CD4-positive, CD25-positive, alpha-beta regulatory T cell (primary cell): ENCODE measurements at regions not wholly inside any gene's neighbourhood (a gene's known extent, or its start where the extent isn't known, plus 50 kb on each side); places are given as distances from the start of the nearest gene placed in this dataset.
"Not testable (repeated sequence)": the region's sequence is repeated elsewhere in the genome, so short reads cannot be mapped to it uniquely, and the experiment has no call there.

ENCODE experiments used
- ATAC-seq, 2 donors: fragments of 150-1000 bp; cut with Tn5 transposase; one replicate each; pipeline ENCODE4 v1.10.0; 2021; ENCODE audit warnings: low read depth in 2 of 2, moderate number of reproducible peaks in 2 of 2, moderate library complexity in 1 of 2
- DNase-seq, 3 donors: peaks; one replicate each; pipeline versions ENCODE4 v3.0.0 to v3.0.0-alpha.2; 2012 to 2022; ENCODE audit warnings: mixed read lengths in 1 of 3
- H3K27ac ChIP-seq: one replicate; pipeline ENCODE4 v1.7.0; 2013; ENCODE audit warnings: mild to moderate bottlenecking, low read length; ENCODE audit not compliant: insufficient read depth, poor library complexity, severe bottlenecking
- H3K27me3 ChIP-seq: one replicate; pipeline ENCODE4 v1.7.0; 2013; ENCODE audit warnings: low read length; ENCODE audit not compliant: control insufficient read depth, insufficient read depth
- H3K36me3 ChIP-seq: one replicate; pipeline ENCODE4 v1.7.0; 2013; ENCODE audit warnings: mild to moderate bottlenecking, low read length, moderate library complexity; ENCODE audit not compliant: control insufficient read depth, insufficient read depth
- H3K4me1 ChIP-seq: 2 replicates; pipeline ENCODE4 v1.7.0; 2013; ENCODE audit warnings: mild to moderate bottlenecking, low read length; ENCODE audit not compliant: insufficient read depth, control insufficient read depth, poor library complexity, severe bottlenecking
- H3K4me3 ChIP-seq: one replicate; pipeline ENCODE4 v1.7.0; 2013; ENCODE audit warnings: low read depth, mild to moderate bottlenecking, low read length, moderate library complexity
- H3K9me3 ChIP-seq, 2 experiments: 1 replicate in 1 of 2; 2 replicates in 1 of 2; pipeline ENCODE4 v1.7.0; 2013; ENCODE audit warnings: low read length in 2 of 2, mild to moderate bottlenecking in 1 of 2, moderate library complexity in 1 of 2; ENCODE audit not compliant: control insufficient read depth in 2 of 2
- H3K27ac Mint-ChIP-seq, 3 donors: one replicate each; pipeline ENCODE4 v1.8.0; 2020 to 2022; ENCODE audit warnings: mild to moderate bottlenecking in 3 of 3, mixed read lengths in 3 of 3, moderate library complexity in 2 of 3
- H3K27me3 Mint-ChIP-seq: one replicate; pipeline ENCODE4 v1.8.0; 2022; ENCODE audit warnings: mild to moderate bottlenecking, mixed read lengths
- H3K36me3 Mint-ChIP-seq: one replicate; pipeline ENCODE4 v1.8.0; 2020; ENCODE audit warnings: mixed read lengths
- H3K4me1 Mint-ChIP-seq, 4 donors: one replicate each; pipeline ENCODE4 v1.8.0; 2020 to 2022; ENCODE audit warnings: mixed read lengths in 4 of 4, mild to moderate bottlenecking in 1 of 4
- H3K4me3 Mint-ChIP-seq, 4 donors: one replicate each; pipeline ENCODE4 v1.8.0; 2020 to 2022; ENCODE audit warnings: mild to moderate bottlenecking in 4 of 4, mixed read lengths in 4 of 4, moderate library complexity in 3 of 4
- H3K9me3 Mint-ChIP-seq, 7 donors: one replicate each; pipeline ENCODE4 v1.8.0; 2020 to 2022; ENCODE audit warnings: mixed read lengths in 7 of 7, mild to moderate bottlenecking in 3 of 7, moderate library complexity in 2 of 7

DNA sequence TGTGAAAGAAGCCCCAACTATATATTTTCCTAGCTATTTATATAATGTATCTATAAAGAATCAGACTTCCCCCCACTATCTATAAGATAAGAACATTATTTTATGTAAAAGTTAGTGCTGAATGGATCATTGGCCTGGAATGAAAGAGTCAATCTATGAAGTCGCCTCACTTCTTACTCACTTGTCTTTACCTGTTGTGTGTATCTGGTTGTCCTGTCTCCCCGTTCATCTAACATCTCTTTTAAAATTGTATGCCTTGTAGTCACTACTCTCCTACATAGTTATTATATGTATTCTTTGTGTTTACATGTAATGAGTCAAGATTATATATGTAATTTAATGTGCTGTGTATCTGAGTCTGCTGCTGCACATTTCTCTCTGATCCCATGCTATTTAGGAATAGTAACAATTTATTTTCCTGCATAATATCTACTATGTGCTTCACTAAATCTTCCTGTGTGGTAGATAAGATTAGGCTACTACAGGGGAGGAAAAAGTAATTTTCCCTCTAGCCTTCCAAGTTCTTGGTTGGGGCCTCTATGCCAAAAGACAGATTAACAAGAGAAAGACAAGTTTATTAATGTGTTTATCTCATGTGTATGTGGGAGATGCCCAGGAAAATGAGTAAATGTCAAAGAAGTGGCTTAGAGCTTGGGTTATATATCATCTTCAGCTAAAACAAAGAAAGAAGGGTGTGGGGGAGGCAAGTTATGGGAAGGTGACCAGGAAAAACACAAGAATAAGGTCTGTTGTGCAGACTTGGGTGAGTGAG, 77.6 kb upstream of the FRMPD4 start:
- no peaks in the 10 kb centered on the region for H3K36me3 Mint-ChIP-seq

DNA sequence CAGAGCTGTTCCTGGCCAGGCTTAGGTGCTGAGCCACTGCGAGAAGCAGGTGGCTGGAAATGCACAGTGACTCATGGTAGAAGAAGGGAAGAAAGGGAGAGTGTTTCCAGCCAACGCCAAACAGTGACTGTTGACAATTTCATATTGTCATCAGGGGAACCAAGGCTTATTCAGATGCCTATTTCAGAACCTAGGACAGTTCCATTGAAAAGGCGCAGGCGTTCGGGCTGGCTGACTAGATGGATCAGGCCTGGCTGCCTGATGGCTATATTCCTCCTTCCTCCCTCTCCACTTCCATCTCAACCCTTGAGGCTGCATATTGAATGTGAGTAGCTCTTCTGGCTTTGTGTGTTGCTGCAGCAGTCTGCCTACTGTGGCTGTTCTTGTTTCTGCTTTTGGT, 73.0 kb upstream of the FRMPD4 start:
- Histone ChIP-seq H3K36me3 (no peaks in the 10 kb centered on the region), H3K27me3 (no peaks in the 10 kb centered on the region), H3K4me3 (no peak overlapping the region), H3K4me1 (no peaks in the 10 kb centered on the region), H3K9me3 (no peaks in the 10 kb centered on the region), H3K27ac (no peak overlapping the region)
- Mint-ChIP-seq H3K36me3 (no peaks in the 10 kb centered on the region), H3K27me3 (no peaks in the 10 kb centered on the region), H3K27ac (no peak overlapping the region), H3K4me3 (no peak overlapping the region), H3K4me1 (no peaks in the 10 kb centered on the region), H3K9me3 (no peaks in the 10 kb centered on the region)
- DNase-seq (no peak), ATAC-seq (no peak)

More for the DNA sequence above, 77.6 kb upstream of the FRMPD4 start:
- H3K4me3 ChIP-seq, result no peak overlapping the region
- no peak for ATAC-seq
- no peaks in the 10 kb centered on the region for H3K27me3 ChIP-seq
- no peak for DNase-seq
- H3K27ac ChIP-seq, result no peak overlapping the region
- Mint-ChIP-seq H3K4me1 (no peaks in the 10 kb centered on the region), H3K4me3 (no peak overlapping the region), H3K27me3 (no peaks in the 10 kb centered on the region), H3K27ac (no peak overlapping the region), H3K9me3 (no peaks in the 10 kb centered on the region)
- H3K9me3 ChIP-seq, result no peaks in the 10 kb centered on the region
- no peaks in the 10 kb centered on the region for H3K4me1 ChIP-seq
- H3K36me3 ChIP-seq, result no peaks in the 10 kb centered on the region

DNA sequence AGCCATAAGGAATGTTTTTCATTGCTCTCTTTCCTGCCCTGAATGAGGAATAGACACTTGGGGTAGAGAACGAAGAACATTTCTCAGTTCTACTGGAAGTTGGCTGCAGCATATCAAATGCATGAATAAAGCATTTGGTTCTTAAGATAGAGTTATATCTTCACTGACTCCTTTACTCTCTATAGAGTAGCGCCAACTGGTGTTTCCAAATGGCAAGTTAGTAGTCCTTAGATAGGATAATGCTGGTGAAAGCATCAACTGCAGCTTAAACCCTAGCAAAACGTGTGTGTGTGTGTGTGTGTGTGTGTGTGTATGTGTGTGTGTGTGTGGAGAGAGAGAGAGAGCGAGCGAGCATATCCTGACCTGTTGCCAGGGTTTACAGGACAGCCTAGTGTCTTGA, 62.2 kb upstream of the FRMPD4 start:
- no peaks in the 10 kb centered on the region for H3K36me3 Mint-ChIP-seq
- peaks cover 0 to 3% (median 0%) of the 10 kb centered on the region in 7 donors for H3K9me3 Mint-ChIP-seq

DNA sequence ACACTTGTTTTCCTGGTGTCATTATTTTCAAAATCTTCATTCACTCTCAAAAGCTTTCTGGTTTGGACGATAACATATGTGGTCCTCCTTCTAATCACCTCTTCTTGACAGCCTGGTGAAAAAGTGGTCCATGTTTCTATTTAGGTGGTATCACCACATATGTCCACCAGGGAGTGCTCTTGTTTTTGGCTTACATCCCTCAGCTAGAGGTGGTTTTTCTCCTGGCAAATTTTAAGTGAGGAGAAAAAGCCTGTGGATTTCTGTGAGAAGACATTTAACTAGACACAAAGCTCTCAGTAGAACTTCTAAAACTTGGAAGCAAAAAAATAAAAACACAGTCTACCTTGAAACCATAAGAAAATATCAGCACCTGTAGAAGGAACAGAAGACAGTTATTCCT, 58.0 kb upstream of the FRMPD4 start:
- Mint-ChIP-seq H3K9me3 (peaks cover 0 to 4% (median 0%) of the 10 kb centered on the region in 7 donors), H3K4me1 (no peaks in the 10 kb centered on the region), H3K27me3 (no peaks in the 10 kb centered on the region), H3K4me3 (no peak overlapping the region), H3K36me3 (no peaks in the 10 kb centered on the region), H3K27ac (no peak overlapping the region)
- no peaks in the 10 kb centered on the region for H3K27me3 ChIP-seq
- no peak overlapping the region for H3K27ac ChIP-seq
- H3K4me1 ChIP-seq, result no peaks in the 10 kb centered on the region
- H3K9me3 ChIP-seq, result no peaks in the 10 kb centered on the region
- H3K4me3 ChIP-seq, result no peak overlapping the region
- H3K36me3 ChIP-seq, result no peaks in the 10 kb centered on the region
- ATAC-seq, result no peak
- DNase-seq, result peak in 1 of 3 donors; percentile 6

More for the DNA sequence above, 62.2 kb upstream of the FRMPD4 start:
- no peak overlapping the region for H3K4me3 Mint-ChIP-seq
- no peaks in the 10 kb centered on the region for H3K4me1 ChIP-seq
- no peaks in the 10 kb centered on the region for H3K4me1 Mint-ChIP-seq
- DNase-seq, result no peak
- H3K27me3 Mint-ChIP-seq, result peaks cover 4% of the 10 kb centered on the region
- H3K36me3 ChIP-seq, result no peaks in the 10 kb centered on the region
- H3K27me3 ChIP-seq, result no peaks in the 10 kb centered on the region
- peak overlapping the region in 1 of 3 donors; percentile 66 for H3K27ac Mint-ChIP-seq
- no peak overlapping the region for H3K27ac ChIP-seq
- no peak for ATAC-seq
- H3K4me3 ChIP-seq, result no peak overlapping the region
- no peaks in the 10 kb centered on the region for H3K9me3 ChIP-seq

DNA sequence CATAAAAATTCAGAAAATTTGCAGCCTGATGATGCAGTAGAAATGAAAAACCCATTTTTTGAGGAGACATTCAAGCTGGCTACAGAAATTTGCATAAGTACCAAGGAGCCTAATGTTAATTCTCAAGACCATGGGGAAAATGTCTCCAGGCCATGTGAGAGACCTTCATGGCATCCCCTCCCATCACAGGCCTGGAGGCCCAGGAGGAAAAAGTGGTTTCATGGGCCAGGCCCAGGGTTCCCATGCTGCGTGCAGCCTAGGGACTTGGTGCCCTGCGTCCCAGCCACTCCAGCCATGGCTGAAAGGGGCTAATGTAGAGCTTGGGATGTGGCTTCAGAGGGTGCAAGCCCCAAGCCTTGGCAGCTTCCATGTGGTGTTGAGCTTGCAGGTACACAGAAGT, 55.3 kb upstream of the FRMPD4 start:
- H3K9me3 ChIP-seq, DNase-seq, H3K27ac Mint-ChIP-seq, H3K9me3 Mint-ChIP-seq, H3K4me3 ChIP-seq, H3K27me3 ChIP-seq, H3K36me3 ChIP-seq, H3K4me3 Mint-ChIP-seq, H3K4me1 ChIP-seq, H3K27ac ChIP-seq, H3K27me3 Mint-ChIP-seq, ATAC-seq, H3K36me3 Mint-ChIP-seq, H3K4me1 Mint-ChIP-seq: not testable (repeated sequence)
